HepG2 (cell line): ENCODE measurements at regions not wholly inside any gene's neighbourhood (a gene's known extent, or its start where the extent isn't known, plus 50 kb on each side); places are given as distances from the start of the nearest gene placed in this dataset.
"Not testable (repeated sequence)": the region's sequence is repeated elsewhere in the genome, so short reads cannot be mapped to it uniquely, and the experiment has no call there.

Experiments
- ADNP ChIP-seq: sonication (generic); formaldehyde crosslinking; IDR thresholded peaks from 2 replicates; pipeline ENCODE4 v1.4.0; 2020; ENCODE audit warnings: missing genetic modification reagents
- CHD2 ChIP-seq: IDR thresholded peaks from 2 replicates; pipeline ENCODE4 v1.6.1; 2011; ENCODE audit warnings: low read depth, low read length, improper control_type of control experiment
- ETV6 ChIP-seq: sonication (generic); formaldehyde crosslinking; conservative IDR thresholded peaks from 2 replicates; pipeline ENCODE4 v1.4.0; 2020; ENCODE audit warnings: missing genetic modification reagents
- PHF21A ChIP-seq: sonication (generic); formaldehyde crosslinking; IDR thresholded peaks from 2 replicates; pipeline ENCODE4 v1.5.0; 2020; ENCODE audit warnings: mild to moderate bottlenecking, missing genetic modification reagents
- RELA ChIP-seq: sonication (generic); formaldehyde crosslinking; IDR thresholded peaks from 2 replicates; pipeline ENCODE4 v1.4.0; 2020; ENCODE audit warnings: missing genetic modification reagents
- SIX4 ChIP-seq: sonication (generic); formaldehyde crosslinking; IDR thresholded peaks from 2 replicates; pipeline ENCODE4 v1.4.0; 2020; ENCODE audit warnings: missing genetic modification reagents
- TBL1XR1 ChIP-seq: fragments of 150-350 bp; IDR thresholded peaks from 2 replicates; pipeline ENCODE4 v1.6.1; 2014; ENCODE audit warnings: borderline replicate concordance, low read length; ENCODE audit not compliant: partially characterized antibody
- ZNF367 ChIP-seq: sonication (generic); formaldehyde crosslinking; IDR thresholded peaks from 2 replicates; pipeline ENCODE4 v1.4.0; 2020; ENCODE audit warnings: missing genetic modification reagents, borderline replicate concordance
- ZNF766 ChIP-seq: sonication (generic); formaldehyde crosslinking; IDR thresholded peaks from 2 replicates; pipeline ENCODE4 v1.5.0; 2020; ENCODE audit warnings: missing genetic modification reagents, borderline replicate concordance
- TF ChIP-seq, protein P1 (sequence below): sonication (generic); formaldehyde crosslinking; IDR thresholded peaks from 2 replicates; pipeline ENCODE4 v1.5.0; 2020; ENCODE audit warnings: mild to moderate bottlenecking, missing genetic modification reagents, moderate library complexity

DNA sequence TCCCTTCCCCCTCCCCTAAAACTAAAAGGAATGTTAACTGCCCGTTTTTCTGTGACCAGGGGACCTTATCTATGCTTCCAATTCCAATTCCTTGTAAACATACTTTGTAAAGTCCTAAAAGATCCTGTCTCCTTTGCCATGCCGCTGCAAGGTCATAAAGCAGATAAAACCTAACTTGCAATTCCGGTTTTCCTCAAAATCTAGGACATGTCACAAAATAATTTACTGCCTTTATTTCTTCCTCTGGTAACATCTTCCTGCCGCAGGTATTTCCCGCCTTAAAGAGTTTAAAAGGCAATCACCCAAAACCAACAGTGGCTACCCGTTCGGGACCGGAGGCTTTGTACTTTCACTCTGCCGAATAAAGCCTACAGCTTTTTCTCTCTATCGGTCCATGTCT lies 1248.6 kb upstream of the CDH9 start:
- not testable (repeated sequence) for TF ChIP-seq ETV6 (CRISPR knock-in tag); PHF21A (CRISPR knock-in tag); SIX4; CHD2; ADNP; TBL1XR1; ZNF766 (CRISPR knock-in tag); RELA; ZNF367 (CRISPR knock-in tag)
- TF ChIP-seq, protein P1, sequence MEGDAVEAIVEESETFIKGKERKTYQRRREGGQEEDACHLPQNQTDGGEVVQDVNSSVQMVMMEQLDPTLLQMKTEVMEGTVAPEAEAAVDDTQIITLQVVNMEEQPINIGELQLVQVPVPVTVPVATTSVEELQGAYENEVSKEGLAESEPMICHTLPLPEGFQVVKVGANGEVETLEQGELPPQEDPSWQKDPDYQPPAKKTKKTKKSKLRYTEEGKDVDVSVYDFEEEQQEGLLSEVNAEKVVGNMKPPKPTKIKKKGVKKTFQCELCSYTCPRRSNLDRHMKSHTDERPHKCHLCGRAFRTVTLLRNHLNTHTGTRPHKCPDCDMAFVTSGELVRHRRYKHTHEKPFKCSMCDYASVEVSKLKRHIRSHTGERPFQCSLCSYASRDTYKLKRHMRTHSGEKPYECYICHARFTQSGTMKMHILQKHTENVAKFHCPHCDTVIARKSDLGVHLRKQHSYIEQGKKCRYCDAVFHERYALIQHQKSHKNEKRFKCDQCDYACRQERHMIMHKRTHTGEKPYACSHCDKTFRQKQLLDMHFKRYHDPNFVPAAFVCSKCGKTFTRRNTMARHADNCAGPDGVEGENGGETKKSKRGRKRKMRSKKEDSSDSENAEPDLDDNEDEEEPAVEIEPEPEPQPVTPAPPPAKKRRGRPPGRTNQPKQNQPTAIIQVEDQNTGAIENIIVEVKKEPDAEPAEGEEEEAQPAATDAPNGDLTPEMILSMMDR (CRISPR knock-in tag): not testable (repeated sequence)
